ENCODE measurements at regions not wholly inside any gene's neighbourhood (a gene's known extent, or its start where the extent isn't known, plus 50 kb on each side); places are given as distances from the start of the nearest gene placed in this dataset.

DNA sequence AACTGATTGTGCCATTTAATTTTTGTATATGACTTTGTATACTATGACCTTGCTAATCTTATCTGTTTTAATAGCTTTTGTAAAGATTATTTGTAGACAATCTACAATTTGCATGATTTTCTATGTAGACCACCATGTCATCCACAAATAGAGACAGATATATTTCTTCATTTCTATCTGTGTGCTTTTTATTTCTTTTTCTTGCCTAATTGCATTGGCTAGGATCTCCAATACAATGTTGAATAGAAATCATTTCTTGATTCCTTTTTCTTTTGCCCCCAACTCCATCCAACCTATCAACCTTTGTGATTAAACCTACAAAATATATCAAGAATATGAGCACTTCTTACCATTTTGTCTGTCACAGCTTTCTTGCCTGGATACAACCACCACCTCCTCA, 232.6 kb upstream of the POU3F1 start:
- TF ChIP-seq CREM (CRISPR knock-in tag; IDR thresholded peaks at IDR 0.05) (no peak), CREB1 (CRISPR knock-in tag; IDR thresholded peaks at IDR 0.05) (no peak), NFYB (CRISPR knock-in tag; conservative IDR thresholded peaks at IDR 0.05; ENCODE audit: low read depth) (no peak), ATF1 (CRISPR knock-in tag; IDR thresholded peaks at IDR 0.05) (no peak)
- TF ChIP-seq, protein P1, sequence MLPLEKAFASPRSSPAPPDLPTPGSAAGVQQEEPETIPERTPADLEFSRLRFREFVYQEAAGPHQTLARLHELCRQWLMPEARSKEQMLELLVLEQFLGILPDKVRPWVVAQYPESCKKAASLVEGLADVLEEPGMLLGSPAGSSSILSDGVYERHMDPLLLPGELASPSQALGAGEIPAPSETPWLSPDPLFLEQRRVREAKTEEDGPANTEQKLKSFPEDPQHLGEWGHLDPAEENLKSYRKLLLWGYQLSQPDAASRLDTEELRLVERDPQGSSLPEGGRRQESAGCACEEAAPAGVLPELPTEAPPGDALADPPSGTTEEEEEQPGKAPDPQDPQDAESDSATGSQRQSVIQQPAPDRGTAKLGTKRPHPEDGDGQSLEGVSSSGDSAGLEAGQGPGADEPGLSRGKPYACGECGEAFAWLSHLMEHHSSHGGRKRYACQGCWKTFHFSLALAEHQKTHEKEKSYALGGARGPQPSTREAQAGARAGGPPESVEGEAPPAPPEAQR (CRISPR knock-in tag; IDR thresholded peaks at IDR 0.05): no peak
- TF ChIP-seq, protein P2, sequence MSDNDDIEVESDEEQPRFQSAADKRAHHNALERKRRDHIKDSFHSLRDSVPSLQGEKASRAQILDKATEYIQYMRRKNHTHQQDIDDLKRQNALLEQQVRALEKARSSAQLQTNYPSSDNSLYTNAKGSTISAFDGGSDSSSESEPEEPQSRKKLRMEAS (CRISPR knock-in tag; IDR thresholded peaks at IDR 0.05): no peak
- TF ChIP-seq, protein P3, sequence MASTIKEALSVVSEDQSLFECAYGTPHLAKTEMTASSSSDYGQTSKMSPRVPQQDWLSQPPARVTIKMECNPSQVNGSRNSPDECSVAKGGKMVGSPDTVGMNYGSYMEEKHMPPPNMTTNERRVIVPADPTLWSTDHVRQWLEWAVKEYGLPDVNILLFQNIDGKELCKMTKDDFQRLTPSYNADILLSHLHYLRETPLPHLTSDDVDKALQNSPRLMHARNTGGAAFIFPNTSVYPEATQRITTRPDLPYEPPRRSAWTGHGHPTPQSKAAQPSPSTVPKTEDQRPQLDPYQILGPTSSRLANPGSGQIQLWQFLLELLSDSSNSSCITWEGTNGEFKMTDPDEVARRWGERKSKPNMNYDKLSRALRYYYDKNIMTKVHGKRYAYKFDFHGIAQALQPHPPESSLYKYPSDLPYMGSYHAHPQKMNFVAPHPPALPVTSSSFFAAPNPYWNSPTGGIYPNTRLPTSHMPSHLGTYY (CRISPR knock-in tag; IDR thresholded peaks at IDR 0.05): no peak
- TF ChIP-seq, protein P4, sequence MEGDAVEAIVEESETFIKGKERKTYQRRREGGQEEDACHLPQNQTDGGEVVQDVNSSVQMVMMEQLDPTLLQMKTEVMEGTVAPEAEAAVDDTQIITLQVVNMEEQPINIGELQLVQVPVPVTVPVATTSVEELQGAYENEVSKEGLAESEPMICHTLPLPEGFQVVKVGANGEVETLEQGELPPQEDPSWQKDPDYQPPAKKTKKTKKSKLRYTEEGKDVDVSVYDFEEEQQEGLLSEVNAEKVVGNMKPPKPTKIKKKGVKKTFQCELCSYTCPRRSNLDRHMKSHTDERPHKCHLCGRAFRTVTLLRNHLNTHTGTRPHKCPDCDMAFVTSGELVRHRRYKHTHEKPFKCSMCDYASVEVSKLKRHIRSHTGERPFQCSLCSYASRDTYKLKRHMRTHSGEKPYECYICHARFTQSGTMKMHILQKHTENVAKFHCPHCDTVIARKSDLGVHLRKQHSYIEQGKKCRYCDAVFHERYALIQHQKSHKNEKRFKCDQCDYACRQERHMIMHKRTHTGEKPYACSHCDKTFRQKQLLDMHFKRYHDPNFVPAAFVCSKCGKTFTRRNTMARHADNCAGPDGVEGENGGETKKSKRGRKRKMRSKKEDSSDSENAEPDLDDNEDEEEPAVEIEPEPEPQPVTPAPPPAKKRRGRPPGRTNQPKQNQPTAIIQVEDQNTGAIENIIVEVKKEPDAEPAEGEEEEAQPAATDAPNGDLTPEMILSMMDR (IDR thresholded peaks at IDR 0.05): no peak
- TF ChIP-seq, protein P5, sequence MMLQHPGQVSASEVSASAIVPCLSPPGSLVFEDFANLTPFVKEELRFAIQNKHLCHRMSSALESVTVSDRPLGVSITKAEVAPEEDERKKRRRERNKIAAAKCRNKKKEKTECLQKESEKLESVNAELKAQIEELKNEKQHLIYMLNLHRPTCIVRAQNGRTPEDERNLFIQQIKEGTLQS (CRISPR knock-in tag; conservative IDR thresholded peaks at IDR 0.05): no peak

All from WTC11 (cell line).